ENCODE measurements at regions not wholly inside any gene's neighbourhood (a gene's known extent, or its start where the extent isn't known, plus 50 kb on each side); places are given as distances from the start of the nearest gene placed in this dataset.

DNA sequence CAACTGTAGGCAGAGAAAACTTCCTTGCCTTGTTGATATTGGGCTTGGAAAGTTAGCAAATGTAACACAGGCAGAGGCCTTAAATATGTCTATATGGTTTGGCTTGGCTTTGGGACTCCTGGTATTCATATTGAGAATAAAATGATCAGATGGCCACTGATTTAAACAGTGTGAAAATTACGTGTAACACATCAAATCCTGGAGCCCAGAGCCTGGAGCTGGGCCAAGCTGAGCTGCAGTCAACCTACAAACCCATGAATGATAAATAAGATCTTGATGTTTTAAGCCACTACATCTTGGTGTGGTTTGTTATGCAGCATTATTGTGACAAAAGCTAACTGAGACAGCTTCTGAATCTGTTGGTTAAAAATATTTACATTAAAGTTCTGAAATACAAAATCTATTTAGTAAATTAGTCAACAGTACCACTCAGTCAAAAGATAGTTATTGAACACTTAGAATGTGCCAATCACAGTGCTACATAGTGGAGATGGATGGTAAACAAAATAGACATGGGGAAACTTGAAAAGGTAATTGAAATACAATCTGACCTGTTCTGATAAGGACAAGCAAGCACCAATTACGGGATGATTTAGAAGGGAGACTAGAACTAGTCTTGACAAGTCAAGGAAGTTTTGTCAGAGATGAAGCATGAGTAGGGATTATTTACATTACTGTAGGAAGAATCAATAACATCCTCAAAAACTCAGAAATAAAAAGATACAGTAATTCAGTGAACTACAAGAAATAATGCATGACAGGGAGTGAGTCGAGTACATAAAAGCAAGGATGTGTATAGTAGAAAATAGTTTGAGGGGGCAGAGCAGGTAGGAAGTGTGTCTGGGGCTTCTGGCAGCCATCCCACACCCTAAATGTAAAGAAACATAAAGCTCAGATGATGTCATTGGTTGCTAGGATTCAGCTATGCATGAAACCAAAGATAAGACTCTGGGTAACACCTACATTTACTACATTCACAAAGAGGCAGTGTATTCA, 157.7 kb downstream of the HNMT start:
- no peak overlapping the region for H3K4me3 Mint-ChIP-seq
- H3K27ac Mint-ChIP-seq = no peak overlapping the region
- TF ChIP-seq, protein P1, sequence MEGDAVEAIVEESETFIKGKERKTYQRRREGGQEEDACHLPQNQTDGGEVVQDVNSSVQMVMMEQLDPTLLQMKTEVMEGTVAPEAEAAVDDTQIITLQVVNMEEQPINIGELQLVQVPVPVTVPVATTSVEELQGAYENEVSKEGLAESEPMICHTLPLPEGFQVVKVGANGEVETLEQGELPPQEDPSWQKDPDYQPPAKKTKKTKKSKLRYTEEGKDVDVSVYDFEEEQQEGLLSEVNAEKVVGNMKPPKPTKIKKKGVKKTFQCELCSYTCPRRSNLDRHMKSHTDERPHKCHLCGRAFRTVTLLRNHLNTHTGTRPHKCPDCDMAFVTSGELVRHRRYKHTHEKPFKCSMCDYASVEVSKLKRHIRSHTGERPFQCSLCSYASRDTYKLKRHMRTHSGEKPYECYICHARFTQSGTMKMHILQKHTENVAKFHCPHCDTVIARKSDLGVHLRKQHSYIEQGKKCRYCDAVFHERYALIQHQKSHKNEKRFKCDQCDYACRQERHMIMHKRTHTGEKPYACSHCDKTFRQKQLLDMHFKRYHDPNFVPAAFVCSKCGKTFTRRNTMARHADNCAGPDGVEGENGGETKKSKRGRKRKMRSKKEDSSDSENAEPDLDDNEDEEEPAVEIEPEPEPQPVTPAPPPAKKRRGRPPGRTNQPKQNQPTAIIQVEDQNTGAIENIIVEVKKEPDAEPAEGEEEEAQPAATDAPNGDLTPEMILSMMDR (IDR thresholded peaks at IDR 0.05; ENCODE audit: unreplicated experiment in 3 of 3) = no peak
- no peaks in the 10 kb centered on the region for H3K9me3 Mint-ChIP-seq
- H3K4me1 Mint-ChIP-seq = no peaks in the 10 kb centered on the region
- no peaks in the 10 kb centered on the region for H3K36me3 Mint-ChIP-seq (ENCODE audit: low read depth)
- no peaks in the 10 kb centered on the region for H3K27me3 Mint-ChIP-seq (ENCODE audit: low read depth)

- Mint-ChIP-seq H3K4me3 (no peak overlapping the region), H3K27ac (no peak overlapping the region), H3K36me3 (ENCODE audit: low read depth) (no peaks in the 10 kb centered on the region), H3K9me3 (no peaks in the 10 kb centered on the region), H3K4me1 (no peaks in the 10 kb centered on the region), H3K27me3 (ENCODE audit: low read depth) (no peaks in the 10 kb centered on the region)
- TF ChIP-seq, protein P1 (IDR thresholded peaks at IDR 0.05; ENCODE audit: unreplicated experiment in 3 of 3) = no peak
Observed at GRCh38 chr2:138122891-138123290, 158.6 kb downstream of the HNMT start.

GRCh38 chr2:138123741-138124140, 159.5 kb downstream of the HNMT start:
- H3K9me3 Mint-ChIP-seq = no peaks in the 10 kb centered on the region

DNA sequence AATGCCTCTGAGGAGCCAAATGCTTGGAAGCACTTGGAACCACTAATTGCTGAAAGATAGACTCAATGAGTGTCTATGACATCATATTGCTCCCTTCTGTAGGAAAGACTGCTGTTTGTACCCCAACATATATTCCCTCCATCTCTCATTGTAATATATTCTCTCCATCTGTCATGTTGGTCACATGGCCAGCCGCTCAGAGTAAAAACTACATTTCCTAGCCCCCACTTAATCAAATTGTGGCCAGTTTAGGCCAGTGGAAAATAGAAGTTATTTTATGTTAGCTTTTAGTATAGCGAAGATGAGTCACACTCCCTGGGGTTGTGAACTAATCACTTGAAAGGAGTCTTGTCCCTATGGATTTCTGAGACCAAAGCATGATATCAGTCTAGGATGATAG, 160.2 kb downstream of the HNMT start:
- H3K27me3 Mint-ChIP-seq (ENCODE audit: low read depth) = no peaks in the 10 kb centered on the region
- no peak overlapping the region for H3K4me3 Mint-ChIP-seq
- H3K9me3 Mint-ChIP-seq = no peaks in the 10 kb centered on the region
- H3K27ac Mint-ChIP-seq = no peak overlapping the region
- no peaks in the 10 kb centered on the region for H3K4me1 Mint-ChIP-seq
- TF ChIP-seq, protein P1 (IDR thresholded peaks at IDR 0.05; ENCODE audit: unreplicated experiment in 3 of 3) = no peak
- H3K36me3 Mint-ChIP-seq (ENCODE audit: low read depth) = no peaks in the 10 kb centered on the region

More at GRCh38 chr2:138123741-138124140, 159.5 kb downstream of the HNMT start:
- H3K4me3 Mint-ChIP-seq = no peak overlapping the region
- H3K4me1 Mint-ChIP-seq = no peaks in the 10 kb centered on the region
- TF ChIP-seq, protein P1 (IDR thresholded peaks at IDR 0.05; ENCODE audit: unreplicated experiment in 3 of 3) = no peak
- no peaks in the 10 kb centered on the region for H3K36me3 Mint-ChIP-seq (ENCODE audit: low read depth)
- no peak overlapping the region for H3K27ac Mint-ChIP-seq
- H3K27me3 Mint-ChIP-seq (ENCODE audit: low read depth) = no peaks in the 10 kb centered on the region

- H3K27me3 Mint-ChIP-seq (ENCODE audit: low read depth) = no peaks in the 10 kb centered on the region
- no peak overlapping the region for H3K4me3 Mint-ChIP-seq
- H3K36me3 Mint-ChIP-seq (ENCODE audit: low read depth) = no peaks in the 10 kb centered on the region
- no peaks in the 10 kb centered on the region for H3K4me1 Mint-ChIP-seq
- H3K9me3 Mint-ChIP-seq = no peaks in the 10 kb centered on the region
- H3K27ac Mint-ChIP-seq = no peak overlapping the region
- TF ChIP-seq, protein P1 (IDR thresholded peaks at IDR 0.05; ENCODE audit: unreplicated experiment in 3 of 3) = no peak
Observed at GRCh38 chr2:138125306-138126288, 161.3 kb downstream of the HNMT start.

Data from nephron (organoid).